GM23248 (cell line): ENCODE measurements at regions not wholly inside any gene's neighbourhood (a gene's known extent, or its start where the extent isn't known, plus 50 kb on each side); places are given as distances from the start of the nearest gene placed in this dataset.

Experiments
- EZH2 ChIP-seq: fragments of 200-600 bp; sonication (generic); IDR thresholded peaks from 2 replicates; pipeline ENCODE4 v1.6.1; 2018; ENCODE audit warnings: antibody characterized with exemption, mild to moderate bottlenecking; ENCODE audit not compliant: insufficient read depth, poor library complexity, severe bottlenecking
- EZH2phosphoT487 ChIP-seq: fragments of 200-600 bp; sonication (generic); IDR thresholded peaks from 2 replicates; pipeline ENCODE4 v1.6.1; 2018; ENCODE audit warnings: antibody characterized with exemption, moderate library complexity, mild to moderate bottlenecking, low read depth; ENCODE audit not compliant: insufficient read depth

- no peak for TF ChIP-seq EZH2
- no peak for TF ChIP-seq EZH2phosphoT487
These were observed 87.6 kb downstream of the CYRIA start for GRCh38 chr2:16578081-16578480.
